WI38 (cell line): ENCODE measurements at regions not wholly inside any gene's neighbourhood (a gene's known extent, or its start where the extent isn't known, plus 50 kb on each side); places are given as distances from the start of the nearest gene placed in this dataset.

ENCODE experiments used
- H3K4me3 ChIP-seq: 2 replicates; pipeline ENCODE4 v1.5.1; 2011; ENCODE audit warnings: low read depth, mild to moderate bottlenecking, control low read depth, low read length
- TF ChIP-seq, protein P1 (sequence below): IDR thresholded peaks from 2 replicates; pipeline ENCODE4 v1.5.1; 2012; ENCODE audit warnings: low read depth, mild to moderate bottlenecking, control low read depth, low read length

DNA sequence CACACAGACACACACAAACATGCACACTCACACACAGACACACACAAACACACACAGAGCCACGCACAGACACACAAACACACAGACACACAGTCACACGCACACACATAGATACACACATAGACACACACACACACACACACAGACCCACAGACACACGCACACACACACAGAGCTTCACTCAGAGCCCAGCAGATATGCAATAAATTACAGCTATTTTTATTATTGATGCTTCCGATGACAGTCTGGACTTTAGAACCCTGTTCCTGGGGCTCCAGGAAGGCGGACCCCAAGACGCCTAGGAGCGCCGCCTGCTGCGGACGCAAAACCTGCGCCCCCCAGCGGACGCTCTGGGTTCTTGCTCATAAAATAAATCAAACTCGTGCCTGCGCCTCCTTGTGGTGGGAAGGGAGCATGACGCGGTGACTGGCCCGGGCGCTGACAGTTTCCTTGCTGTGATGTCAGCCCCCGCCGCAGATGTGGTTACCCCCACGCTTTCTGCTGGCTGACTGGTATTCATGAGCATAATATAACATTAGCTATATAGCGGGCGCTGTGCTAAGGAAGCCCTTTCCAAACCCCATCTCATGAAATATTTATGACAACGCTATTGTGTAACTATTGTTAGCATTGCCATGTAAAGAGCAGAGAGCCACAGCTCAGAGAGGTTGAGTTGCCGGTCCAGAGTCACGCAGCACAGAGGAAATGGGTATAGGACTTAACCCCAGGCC lies 64.4 kb upstream of the TM9SF2 start:
- no peak overlapping the region for H3K4me3 ChIP-seq
- TF ChIP-seq, protein P1, sequence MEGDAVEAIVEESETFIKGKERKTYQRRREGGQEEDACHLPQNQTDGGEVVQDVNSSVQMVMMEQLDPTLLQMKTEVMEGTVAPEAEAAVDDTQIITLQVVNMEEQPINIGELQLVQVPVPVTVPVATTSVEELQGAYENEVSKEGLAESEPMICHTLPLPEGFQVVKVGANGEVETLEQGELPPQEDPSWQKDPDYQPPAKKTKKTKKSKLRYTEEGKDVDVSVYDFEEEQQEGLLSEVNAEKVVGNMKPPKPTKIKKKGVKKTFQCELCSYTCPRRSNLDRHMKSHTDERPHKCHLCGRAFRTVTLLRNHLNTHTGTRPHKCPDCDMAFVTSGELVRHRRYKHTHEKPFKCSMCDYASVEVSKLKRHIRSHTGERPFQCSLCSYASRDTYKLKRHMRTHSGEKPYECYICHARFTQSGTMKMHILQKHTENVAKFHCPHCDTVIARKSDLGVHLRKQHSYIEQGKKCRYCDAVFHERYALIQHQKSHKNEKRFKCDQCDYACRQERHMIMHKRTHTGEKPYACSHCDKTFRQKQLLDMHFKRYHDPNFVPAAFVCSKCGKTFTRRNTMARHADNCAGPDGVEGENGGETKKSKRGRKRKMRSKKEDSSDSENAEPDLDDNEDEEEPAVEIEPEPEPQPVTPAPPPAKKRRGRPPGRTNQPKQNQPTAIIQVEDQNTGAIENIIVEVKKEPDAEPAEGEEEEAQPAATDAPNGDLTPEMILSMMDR = peak; percentile 99

DNA sequence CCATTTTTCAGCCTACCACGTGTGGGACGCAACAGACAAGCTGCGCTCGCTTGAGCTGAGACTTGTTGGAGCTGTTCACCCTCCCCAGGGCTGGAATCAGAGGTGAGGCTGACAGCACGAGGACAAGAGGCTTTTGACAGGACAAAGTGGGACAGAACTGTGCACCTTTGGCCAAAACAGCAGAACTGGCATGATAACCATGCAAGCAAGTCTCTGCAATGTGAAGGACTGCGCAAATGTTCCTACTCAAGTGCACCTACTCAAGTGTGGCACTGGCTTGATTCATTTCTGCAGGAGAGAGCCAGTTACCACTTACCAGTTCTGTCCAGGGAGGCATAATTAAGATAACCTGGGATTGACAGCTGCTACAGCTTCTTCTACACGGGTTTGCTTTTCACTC lies 62.2 kb upstream of the TM9SF2 start:
- no peak overlapping the region for H3K4me3 ChIP-seq
- TF ChIP-seq, protein P1 = no peak

DNA sequence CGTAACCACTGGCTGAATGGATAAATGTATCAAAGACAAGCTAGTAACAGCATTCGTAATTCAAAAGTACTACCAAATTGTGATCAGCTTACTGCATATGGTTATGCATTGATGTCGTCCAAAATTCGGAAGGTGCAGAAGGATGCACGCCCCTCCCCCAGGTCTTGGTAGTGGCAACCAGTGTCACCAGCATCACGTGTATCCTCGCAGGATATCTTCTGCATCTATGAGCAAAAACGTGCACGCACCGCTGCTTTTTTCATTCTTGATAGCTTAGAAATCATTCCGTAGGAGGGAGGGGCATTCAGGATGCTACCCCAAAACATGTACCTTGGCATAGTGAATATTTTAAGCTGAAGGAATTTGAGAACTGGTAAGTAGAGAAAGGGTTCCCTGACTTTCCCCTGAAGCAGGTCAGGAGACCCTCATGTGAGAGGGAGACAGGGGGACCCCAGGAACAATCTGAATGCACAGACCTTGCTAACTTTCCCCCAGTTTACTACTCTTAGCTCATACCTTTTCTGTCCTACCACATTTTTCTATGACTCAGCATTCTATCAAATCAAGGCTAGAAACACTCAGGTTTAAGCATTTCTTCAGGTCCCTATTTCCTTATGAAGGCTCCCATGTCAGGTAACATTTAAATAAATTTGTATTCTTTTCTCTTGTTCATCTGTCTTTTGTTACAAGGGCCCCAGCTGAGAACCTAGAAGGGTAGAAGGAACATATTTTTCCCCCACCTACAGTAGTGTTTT lies 61.2 kb upstream of the TM9SF2 start:
- no peak overlapping the region for H3K4me3 ChIP-seq
- TF ChIP-seq, protein P1 = no peak

DNA sequence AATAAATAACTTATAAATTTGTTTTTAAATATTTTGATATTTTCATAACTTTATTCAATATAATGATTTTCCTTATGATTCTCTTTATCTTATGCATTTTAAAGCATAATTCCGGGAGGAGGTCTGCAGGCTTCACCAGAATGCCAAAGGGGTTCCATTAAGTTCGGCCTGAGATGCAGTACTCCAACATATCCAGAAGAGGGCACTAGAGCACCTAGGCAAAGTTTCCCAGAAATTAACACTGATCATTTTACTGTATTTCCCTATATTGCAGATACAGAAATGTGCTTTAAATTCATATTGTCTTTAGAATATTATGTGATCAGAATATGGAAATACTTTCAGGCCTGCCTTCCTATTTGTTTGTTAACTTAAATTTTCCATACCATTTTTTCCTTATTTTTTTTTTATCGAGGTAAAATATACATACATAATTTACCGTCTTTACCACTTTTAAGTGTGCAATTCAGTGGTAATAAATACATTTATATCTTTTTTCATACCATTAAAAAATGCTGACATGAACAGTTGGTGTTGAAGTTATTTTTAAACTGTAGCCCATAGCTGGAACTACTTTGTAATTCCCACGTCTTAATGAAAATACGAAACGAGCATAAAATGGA lies 58.9 kb upstream of the TM9SF2 start:
- TF ChIP-seq, protein P1 = peak; percentile 69

DNA sequence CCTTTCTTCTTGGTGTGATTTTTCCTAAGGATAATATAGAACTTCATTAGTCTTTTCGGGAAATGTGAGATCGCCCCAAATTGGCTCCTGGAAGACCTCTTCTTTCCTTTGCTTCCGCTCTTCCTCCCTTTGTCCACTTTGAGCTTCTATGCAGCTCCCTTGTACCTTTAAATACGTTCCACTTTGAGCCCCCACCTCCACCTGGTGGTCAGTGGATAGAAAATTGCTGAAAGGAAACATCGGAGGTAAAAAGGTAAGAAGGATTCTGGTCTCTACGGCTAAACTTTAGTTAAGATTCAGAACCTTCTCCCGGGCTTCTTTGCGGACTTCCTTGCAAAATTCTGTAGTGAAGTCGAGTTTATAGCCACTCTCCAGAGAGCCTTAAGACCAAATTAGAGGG lies 55.0 kb upstream of the TM9SF2 start:
- H3K4me3 ChIP-seq = no peak overlapping the region
- TF ChIP-seq, protein P1 = no peak

More for the DNA sequence above, 58.9 kb upstream of the TM9SF2 start:
- no peak overlapping the region for H3K4me3 ChIP-seq

GRCh38 chr13:99448546-99448945 lies 52.7 kb upstream of the TM9SF2 start:
- no peak overlapping the region for H3K4me3 ChIP-seq
- TF ChIP-seq, protein P1 = no peak

DNA sequence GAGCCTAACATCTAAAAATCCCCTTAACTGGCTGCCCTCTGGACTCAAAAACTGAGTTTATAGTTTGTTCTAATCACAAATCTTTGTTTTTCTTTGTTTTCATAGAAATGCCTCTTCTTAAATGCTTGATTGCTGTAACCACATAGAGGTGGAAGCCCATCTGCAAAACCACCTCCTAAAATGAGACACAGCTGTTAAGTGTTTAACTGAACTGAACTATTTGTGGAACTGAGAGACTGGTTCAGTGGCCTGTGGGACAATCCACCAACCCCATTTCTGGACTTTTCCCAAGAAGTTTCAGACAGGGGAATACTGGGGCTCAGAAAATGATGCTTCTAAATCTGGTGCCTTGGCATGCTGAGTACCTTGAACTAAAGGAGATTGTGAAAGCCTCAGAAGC lies 50.9 kb upstream of the TM9SF2 start:
- TF ChIP-seq, protein P1 = no peak
- H3K4me3 ChIP-seq = no peak overlapping the region
